Left ventricle myocardium inferior (tissue), 1 donor: ENCODE measurements at regions not wholly inside any gene's neighbourhood (a gene's known extent, or its start where the extent isn't known, plus 50 kb on each side); places are given as distances from the start of the nearest gene placed in this dataset.
"Not testable (repeated sequence)": the region's sequence is repeated elsewhere in the genome, so short reads cannot be mapped to it uniquely, and the experiment has no call there.

Experiments used
- DNase-seq: peaks from one replicate; pipeline ENCODE4 v3.0.0-alpha.2; 2020
- H3K27ac ChIP-seq: fragments of 200-600 bp; replicated peaks from 2 replicates; pipeline ENCODE4 v1.8.0; 2021
- H3K27me3 ChIP-seq: fragments of 200-600 bp; 2 replicates; pipeline ENCODE4 v1.8.0; 2021; ENCODE audit warnings: low read depth
- H3K36me3 ChIP-seq: fragments of 200-600 bp; 2 replicates; pipeline ENCODE4 v1.8.0; 2021
- H3K4me1 ChIP-seq: fragments of 200-600 bp; 2 replicates; pipeline ENCODE4 v1.8.0; 2021
- H3K4me3 ChIP-seq: fragments of 200-600 bp; 2 replicates; pipeline ENCODE4 v1.8.0; 2021; ENCODE audit warnings: mild to moderate bottlenecking, moderate library complexity
- H3K9me3 ChIP-seq: fragments of 200-600 bp; replicated peaks from 2 replicates; pipeline ENCODE4 v1.8.0; 2021
- CTCF ChIP-seq: fragments of 200-600 bp; IDR thresholded peaks from 2 replicates; pipeline ENCODE4 v1.8.0; 2021; ENCODE audit warnings: antibody characterized with exemption, mild to moderate bottlenecking, borderline replicate concordance
- intact Hi-C: fragments of 100-400 bp; cut with micrococcal nuclease; formaldehyde crosslinking; loops from one replicate; pipeline ENCODE4 v1.11.0; 2022
- donor health status: DM: no; HTN: yes; CAD: no; lungs with severe emphysema.

GRCh38 chrX:43283187-43283586 is 372.9 kb upstream of the MAOA start:
- H3K36me3 ChIP-seq = no peaks in the 10 kb centered on the region
- H3K9me3 ChIP-seq = no peaks in the 10 kb centered on the region
- H3K27ac ChIP-seq = no peak overlapping the region
- no peak for TF ChIP-seq CTCF
- H3K4me3 ChIP-seq = no peak overlapping the region
- no peaks in the 10 kb centered on the region for H3K4me1 ChIP-seq
- intact Hi-C loops = no loop called here
- no peaks in the 10 kb centered on the region for H3K27me3 ChIP-seq
- no peak for DNase-seq

GRCh38 chrX:43311625-43312024 is 344.5 kb upstream of the MAOA start:
- H3K27me3 ChIP-seq, H3K4me3 ChIP-seq, H3K4me1 ChIP-seq, H3K27ac ChIP-seq, H3K36me3 ChIP-seq, DNase-seq, intact Hi-C loops, H3K9me3 ChIP-seq: not testable (repeated sequence)

DNA sequence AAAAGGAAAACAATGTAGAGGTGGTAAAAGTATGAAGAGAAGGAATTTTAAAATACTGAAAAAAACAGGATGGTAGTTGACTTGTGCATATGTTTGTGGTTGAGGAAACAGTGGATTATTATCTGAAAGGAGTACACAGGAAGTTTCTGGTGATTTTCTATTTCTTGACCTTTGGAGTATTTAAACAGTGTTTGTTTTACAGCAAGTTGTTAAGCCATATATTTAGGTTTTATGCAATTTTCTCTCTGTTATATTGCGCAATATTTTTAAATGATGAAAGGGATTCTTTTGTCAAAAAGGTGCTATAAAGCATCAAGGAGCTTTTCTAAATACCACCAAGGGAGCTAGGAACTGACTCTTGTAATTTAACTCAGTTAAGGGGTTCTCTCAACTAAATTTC is 343.1 kb upstream of the MAOA start:
- no peak for TF ChIP-seq CTCF
- intact Hi-C loops = no loop called here
- DNase-seq = no peak
- Histone ChIP-seq H3K27ac (no peak overlapping the region), H3K27me3 (no peaks in the 10 kb centered on the region), H3K36me3 (no peaks in the 10 kb centered on the region), H3K9me3 (no peaks in the 10 kb centered on the region), H3K4me1 (no peaks in the 10 kb centered on the region), H3K4me3 (no peak overlapping the region)

- Histone ChIP-seq H3K36me3 (no peaks in the 10 kb centered on the region), H3K9me3 (no peaks in the 10 kb centered on the region), H3K27ac (no peak overlapping the region), H3K4me3 (no peak overlapping the region), H3K4me1 (no peaks in the 10 kb centered on the region), H3K27me3 (no peaks in the 10 kb centered on the region)
- TF ChIP-seq CTCF = no peak
- DNase-seq = no peak
- intact Hi-C loops = no loop called here
Observed at GRCh38 chrX:43314525-43314924, 341.6 kb upstream of the MAOA start.

- H3K27me3 ChIP-seq = no peaks in the 10 kb centered on the region
- H3K4me3 ChIP-seq = no peak overlapping the region
- H3K4me1 ChIP-seq = no peaks in the 10 kb centered on the region
- intact Hi-C loops = no loop called here
- no peak for DNase-seq
- no peaks in the 10 kb centered on the region for H3K36me3 ChIP-seq
- no peaks in the 10 kb centered on the region for H3K9me3 ChIP-seq
- H3K27ac ChIP-seq = no peak overlapping the region
- TF ChIP-seq CTCF = no peak
Observed at GRCh38 chrX:43315622-43316021, 340.5 kb upstream of the MAOA start.

DNA sequence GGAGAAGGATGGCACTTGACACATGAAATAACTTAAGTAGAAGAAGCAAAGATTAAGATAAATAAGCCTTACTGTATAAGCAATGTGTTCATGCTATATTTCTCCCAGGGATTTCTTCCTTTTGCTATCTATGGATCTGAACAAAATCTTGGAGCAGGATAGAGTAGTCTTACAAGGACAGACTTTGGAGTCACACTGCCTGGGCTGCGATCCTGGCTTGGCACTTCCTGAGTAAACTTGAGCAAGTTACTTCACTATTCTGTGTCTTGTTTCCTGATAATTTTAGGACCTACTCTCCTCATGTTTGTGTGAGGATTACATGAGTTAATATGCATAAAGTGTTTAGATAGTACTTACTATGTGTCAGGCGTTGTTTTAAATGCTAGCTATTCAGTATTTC is 340.0 kb upstream of the MAOA start:
- Histone ChIP-seq H3K9me3 (no peaks in the 10 kb centered on the region), H3K27ac (no peak overlapping the region), H3K27me3 (no peaks in the 10 kb centered on the region), H3K36me3 (no peaks in the 10 kb centered on the region), H3K4me3 (no peak overlapping the region), H3K4me1 (no peaks in the 10 kb centered on the region)
- intact Hi-C loops = no loop called here
- DNase-seq = no peak
- TF ChIP-seq CTCF = no peak
